ENCODE measurements at regions not wholly inside any gene's neighbourhood (a gene's known extent, or its start where the extent isn't known, plus 50 kb on each side); places are given as distances from the start of the nearest gene placed in this dataset.
"Not testable (repeated sequence)": the region's sequence is repeated elsewhere in the genome, so short reads cannot be mapped to it uniquely, and the experiment has no call there.

DNA sequence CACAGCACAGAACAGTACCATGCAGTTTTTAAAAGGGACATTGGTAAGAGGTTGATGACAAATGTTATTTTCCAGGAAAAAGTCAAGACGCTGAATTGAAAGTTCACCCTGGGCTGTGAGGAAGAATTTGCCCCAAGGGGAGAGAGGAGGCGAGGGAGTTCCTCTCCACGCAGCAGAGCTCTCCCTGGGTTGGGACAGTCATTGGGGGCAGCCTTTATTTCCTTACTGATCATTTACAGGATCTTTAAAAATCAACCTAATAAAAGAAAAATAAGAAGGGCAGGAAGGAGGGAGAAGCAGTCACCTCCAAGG, 49.9 kb upstream of the WNT7B start:
- no peak for DNase-seq (ENCODE audit: low spot score)

GRCh38 chr22:46027211-46028105, 50.5 kb upstream of the WNT7B start:
- DNase-seq (ENCODE audit: low spot score) = no peak

GRCh38 chr22:46028106-46028991, 51.4 kb upstream of the WNT7B start:
- DNase-seq (ENCODE audit: low spot score) = no peak

DNA sequence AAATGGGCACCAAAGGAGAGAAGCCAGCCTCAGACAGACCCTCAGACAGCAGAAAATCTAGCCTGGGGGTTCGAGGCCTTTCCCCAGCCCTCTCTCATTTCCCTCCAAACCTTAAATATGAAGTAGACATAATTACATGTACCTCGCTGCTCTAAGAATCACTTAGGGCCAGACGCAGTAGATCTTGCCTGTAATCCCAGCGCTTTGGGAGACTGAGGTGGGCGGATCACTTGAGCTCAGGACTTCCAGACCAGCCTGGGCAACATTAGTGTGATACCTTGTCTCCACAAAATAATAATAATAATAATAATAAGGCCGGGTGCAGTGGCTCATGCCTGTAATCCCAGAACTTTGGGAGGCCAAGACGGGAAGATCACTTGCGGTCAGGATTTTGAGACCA, 52.1 kb upstream of the WNT7B start:
- DNase-seq (ENCODE audit: low spot score) = no peak

GRCh38 chr22:46029574-46030200, 52.7 kb upstream of the WNT7B start:
- DNase-seq (ENCODE audit: low spot score) = no peak

GRCh38 chr22:46030231-46030880, 53.4 kb upstream of the WNT7B start:
- DNase-seq (ENCODE audit: low spot score) = no peak

DNA sequence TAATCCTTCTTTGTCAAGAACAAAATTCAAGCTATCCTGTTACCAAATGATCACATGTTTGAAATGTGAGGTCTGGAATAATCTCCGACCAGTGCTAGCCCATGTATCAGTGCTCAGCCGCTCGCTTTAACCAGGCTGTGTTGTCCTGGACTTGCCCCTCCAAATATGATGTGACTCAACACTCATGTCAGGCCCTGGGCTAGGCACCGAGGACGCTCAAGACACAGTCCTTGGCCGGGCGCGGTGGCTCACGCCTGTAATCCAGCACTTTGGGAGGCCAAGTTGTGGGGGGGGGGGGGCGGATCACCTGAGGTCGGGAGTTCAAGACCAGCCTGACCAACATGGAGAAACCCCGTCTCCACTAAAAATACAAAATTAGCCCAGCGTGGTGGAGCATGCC, 54.1 kb upstream of the WNT7B start:
- DNase-seq (ENCODE audit: low spot score) = no peak

- DNase-seq (ENCODE audit: low spot score) = no peak
These were observed 54.6 kb upstream of the WNT7B start for GRCh38 chr22:46031557-46031956.

DNA sequence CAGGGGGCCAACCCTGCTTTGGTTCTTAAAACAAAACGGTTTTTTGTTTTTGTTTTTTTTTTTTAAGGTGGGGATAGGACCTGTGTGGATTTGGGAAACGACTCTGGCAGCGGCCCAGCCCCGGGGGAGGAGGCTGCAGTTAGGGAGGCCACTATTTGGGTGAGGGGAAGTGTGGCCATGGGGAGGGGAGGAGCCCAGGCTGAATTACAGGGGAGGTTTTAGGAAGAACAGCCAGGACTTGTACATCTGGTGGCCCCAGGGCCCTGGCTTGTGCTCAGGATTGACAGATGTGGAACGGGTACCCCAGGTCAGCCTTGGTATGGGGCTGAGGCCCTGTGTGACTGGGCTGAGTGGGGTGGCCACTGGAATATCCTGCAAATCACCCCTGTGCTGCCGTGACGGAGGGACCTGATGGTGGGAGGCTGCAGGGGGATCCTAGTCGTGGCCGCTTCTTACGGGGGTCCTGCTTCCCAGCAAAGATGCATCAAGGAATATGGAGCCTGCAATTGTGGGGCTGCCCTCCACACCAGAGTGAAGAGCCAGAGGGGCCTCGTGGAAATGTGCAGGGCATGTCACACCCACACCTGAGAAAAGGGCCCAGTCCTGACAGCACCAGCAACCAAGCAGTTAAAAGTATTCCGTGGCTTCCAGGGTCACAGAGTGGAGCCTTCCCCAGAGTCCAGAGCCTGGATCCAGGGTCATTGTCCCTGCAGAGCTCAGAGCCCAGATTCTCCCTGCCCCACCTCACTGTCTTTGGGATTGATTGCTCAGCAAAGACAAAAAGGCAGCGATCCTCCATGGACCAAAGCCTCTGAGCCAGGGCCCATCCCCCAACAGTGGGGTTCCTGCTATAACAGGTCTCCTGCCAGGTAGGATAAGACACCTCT, 55.2 kb upstream of the WNT7B start:
- DNase-seq (ENCODE audit: low spot score) = no peak

DNA sequence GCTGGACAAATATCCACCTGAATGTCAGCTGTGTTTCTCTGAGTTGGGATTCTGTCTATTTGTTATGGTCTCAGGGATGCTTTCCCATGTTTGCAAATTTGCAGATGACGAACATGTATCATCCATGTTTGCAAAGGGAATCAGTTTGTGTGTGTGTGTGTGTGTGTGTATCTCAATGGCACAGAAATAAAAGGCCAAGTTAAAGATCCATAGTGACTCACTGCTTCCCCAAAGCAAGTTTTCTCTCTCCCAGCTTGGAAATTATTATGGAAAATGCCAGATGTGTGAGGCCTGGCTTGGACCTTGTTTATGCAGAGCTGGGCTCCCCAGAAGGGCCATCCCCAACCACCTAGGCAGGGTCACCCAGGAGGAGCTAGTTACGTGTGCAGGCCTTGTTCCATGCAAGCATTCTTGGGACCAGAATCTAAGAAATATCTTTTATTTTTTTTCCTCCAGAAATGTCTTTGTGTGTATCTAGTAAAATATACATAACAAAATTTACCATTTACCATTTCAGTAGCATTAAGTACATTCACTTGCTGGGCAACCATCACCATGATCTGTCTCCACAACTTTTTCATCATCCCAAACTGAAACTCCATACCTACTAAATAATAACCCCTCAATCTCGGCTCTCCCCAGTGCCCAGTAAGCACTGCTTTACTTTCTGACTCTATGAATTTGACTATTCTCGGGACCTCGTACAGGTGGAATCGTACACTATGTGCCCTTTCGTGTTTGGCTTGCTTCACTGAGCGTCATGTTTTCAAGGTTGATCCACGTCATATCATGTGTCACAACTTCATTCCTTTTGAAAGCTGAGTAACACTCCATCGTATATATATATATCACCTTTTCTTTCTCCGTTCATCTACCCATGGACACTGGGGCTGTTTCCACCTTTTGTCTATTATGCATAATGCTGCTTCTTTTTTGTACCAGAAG, 56.6 kb upstream of the WNT7B start:
- DNase-seq (ENCODE audit: low spot score) = no peak

- DNase-seq (ENCODE audit: low spot score) = not testable (repeated sequence)
These were observed 57.5 kb upstream of the WNT7B start for GRCh38 chr22:46034480-46034879.

GRCh38 chr22:46035380-46035741, 58.4 kb upstream of the WNT7B start:
- no peak for DNase-seq (ENCODE audit: low spot score)

GRCh38 chr22:46035742-46036557, 59.0 kb upstream of the WNT7B start:
- peak; percentile 99 for DNase-seq (ENCODE audit: low spot score)

- peak; percentile 17 for DNase-seq (ENCODE audit: low spot score)
These were observed 59.8 kb upstream of the WNT7B start for GRCh38 chr22:46036558-46037408.

DNA sequence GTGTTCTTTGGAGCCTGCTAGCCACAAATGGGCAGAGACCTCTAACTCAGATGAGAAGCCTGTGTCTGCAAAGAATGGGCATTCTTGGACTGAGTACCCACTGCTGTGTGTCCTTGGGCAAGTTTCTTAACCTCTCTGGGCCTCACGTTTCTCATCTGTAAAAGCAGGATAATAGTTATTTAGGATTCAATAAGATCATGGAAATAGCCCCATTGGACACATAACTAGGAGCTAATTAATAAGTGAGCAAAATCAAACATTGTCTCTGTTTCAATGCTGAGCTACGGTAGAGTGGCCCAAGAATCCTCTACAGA, 61.2 kb upstream of the WNT7B start:
- no peak for DNase-seq (ENCODE audit: low spot score)

DNA sequence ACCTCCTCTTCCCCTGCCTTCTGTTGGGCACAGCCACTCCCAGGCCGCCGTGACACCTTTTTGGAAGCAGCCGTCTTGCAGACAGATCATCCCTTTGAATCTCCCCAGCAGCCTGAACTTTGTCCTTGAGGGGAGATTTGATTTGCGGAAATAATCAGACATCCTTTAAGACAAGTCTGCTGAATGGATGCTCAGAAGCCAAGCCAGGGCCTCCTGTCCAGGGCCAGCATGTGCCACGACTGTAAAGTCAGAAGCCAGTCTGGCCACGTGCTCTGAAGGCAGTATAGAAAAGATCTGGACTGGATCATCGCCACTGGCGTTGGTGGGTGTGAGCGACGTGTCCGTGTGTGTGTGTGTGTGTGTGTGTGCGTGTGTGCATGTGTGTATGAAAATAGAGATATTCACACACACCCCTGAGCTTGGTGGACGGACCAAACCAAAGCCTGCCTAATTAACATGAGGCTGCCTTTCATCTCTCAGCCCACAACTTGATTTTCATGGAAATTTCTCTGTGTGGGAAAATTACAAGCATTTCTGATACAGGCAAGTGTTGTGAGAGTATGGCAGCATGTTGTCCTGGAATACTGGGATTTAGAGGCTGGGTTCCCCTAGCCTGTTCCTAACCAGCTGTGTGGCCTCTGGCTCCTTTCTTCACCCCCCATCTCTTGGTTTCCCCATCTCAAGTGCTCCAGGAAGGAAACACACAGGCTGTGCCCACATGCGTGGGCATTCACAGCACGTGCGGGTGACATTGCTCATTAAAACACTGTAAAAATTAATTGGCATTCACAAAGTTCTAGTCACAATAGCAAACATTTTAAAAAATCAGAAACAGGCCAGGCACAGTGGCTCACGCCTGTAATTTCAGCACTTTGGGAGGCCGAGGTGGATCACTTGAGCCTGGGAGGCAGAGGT, 61.8 kb upstream of the WNT7B start:
- DNase-seq (ENCODE audit: low spot score) = no peak

GRCh38 chr22:46039535-46039934, 62.6 kb upstream of the WNT7B start:
- DNase-seq (ENCODE audit: low spot score) = no peak
